A673 (cell line): ENCODE measurements at regions not wholly inside any gene's neighbourhood (a gene's known extent, or its start where the extent isn't known, plus 50 kb on each side); places are given as distances from the start of the nearest gene placed in this dataset.

ENCODE experiments used
- BruUV-seq: library from RNA; stranded (reverse); fragments of 400-500 nt; replicated peaks from 2 replicates; lab custom pipeline; 2021; lab: Mats Ljungman, UMichigan
- CTCF ChIA-PET: fragments of 300-600 bp; sonication (Branson Sonifier 250); formaldehyde crosslinking; loops from one replicate; lab custom pipeline; 2022; ENCODE audit warnings: antibody characterized with exemption; lab: Charles Lee
- POLR2A ChIA-PET: fragments of 300-600 bp; sonication (Branson Sonifier 250); formaldehyde crosslinking; loops from one replicate; lab custom pipeline; 2022; ENCODE audit warnings: antibody characterized with exemption; ENCODE audit not compliant: low non-redundant PET; lab: Charles Lee
- DNase-seq: peaks from one replicate; pipeline ENCODE4 v3.0.0-alpha.2; 2015; ENCODE audit warnings: low spot score
- H3K27ac ChIP-seq: fragments of 200-600 bp; sonication (generic); 2 replicates; pipeline ENCODE4 v1.5.1; 2016; ENCODE audit warnings: mixed run types, low read depth, mild to moderate bottlenecking, mixed read lengths, antibody characterized with exemption, low read length; ENCODE audit not compliant: poor library complexity, severe bottlenecking
- H3K27me3 ChIP-seq: fragments of 200-600 bp; sonication (generic); replicated peaks from 2 replicates; pipeline ENCODE4 v1.6.1; 2017; ENCODE audit warnings: mixed run types, low read depth, mild to moderate bottlenecking, mixed read lengths, antibody characterized with exemption, low read length; ENCODE audit not compliant: insufficient read depth, poor library complexity
- H3K36me3 ChIP-seq: fragments of 200-600 bp; sonication (generic); 2 replicates; pipeline ENCODE4 v1.6.1; 2016; ENCODE audit warnings: mixed run types, mild to moderate bottlenecking, mixed read lengths, antibody characterized with exemption, low read length; ENCODE audit not compliant: insufficient read depth, poor library complexity, severe bottlenecking
- H3K4me1 ChIP-seq: fragments of 200-600 bp; sonication (generic); 2 replicates; pipeline ENCODE4 v1.6.1; 2017; ENCODE audit warnings: mixed run types, mild to moderate bottlenecking, mixed read lengths, antibody characterized with exemption, low read length; ENCODE audit not compliant: insufficient read depth, poor library complexity, severe bottlenecking
- H3K4me3 ChIP-seq: fragments of 200-600 bp; sonication (generic); 2 replicates; pipeline ENCODE4 v1.5.1; 2016; ENCODE audit warnings: low read depth, mixed run types, mild to moderate bottlenecking, mixed read lengths, low read length; ENCODE audit not compliant: poor library complexity, severe bottlenecking
- H3K9me3 ChIP-seq: fragments of 200-600 bp; sonication (generic); 2 replicates; pipeline ENCODE4 v1.6.1; 2016; ENCODE audit warnings: mixed run types, low read depth, mild to moderate bottlenecking, mixed read lengths, antibody characterized with exemption, low read length; ENCODE audit not compliant: poor library complexity, severe bottlenecking
- EZH2 ChIP-seq: fragments of 200-600 bp; sonication (generic); IDR thresholded peaks from 2 replicates; pipeline ENCODE4 v1.6.1; 2017; ENCODE audit warnings: borderline replicate concordance, low read depth, mild to moderate bottlenecking, mixed read lengths, antibody characterized with exemption, low read length; ENCODE audit not compliant: poor library complexity, severe bottlenecking
- intact Hi-C: fragments of 100-400 bp; cut with micrococcal nuclease; formaldehyde crosslinking; loops from one replicate; pipeline ENCODE4 v1.10.0; 2022; ENCODE audit not compliant: unreplicated experiment
- TF ChIP-seq, protein P1 (sequence below): fragments of 300-800, 200-600 bp; sonication (generic); conservative IDR thresholded peaks from 2 replicates; pipeline ENCODE4 v1.5.1; 2017; ENCODE audit warnings: low read depth, mild to moderate bottlenecking, antibody characterized with exemption, low read length, moderate library complexity, mixed read lengths

DNA sequence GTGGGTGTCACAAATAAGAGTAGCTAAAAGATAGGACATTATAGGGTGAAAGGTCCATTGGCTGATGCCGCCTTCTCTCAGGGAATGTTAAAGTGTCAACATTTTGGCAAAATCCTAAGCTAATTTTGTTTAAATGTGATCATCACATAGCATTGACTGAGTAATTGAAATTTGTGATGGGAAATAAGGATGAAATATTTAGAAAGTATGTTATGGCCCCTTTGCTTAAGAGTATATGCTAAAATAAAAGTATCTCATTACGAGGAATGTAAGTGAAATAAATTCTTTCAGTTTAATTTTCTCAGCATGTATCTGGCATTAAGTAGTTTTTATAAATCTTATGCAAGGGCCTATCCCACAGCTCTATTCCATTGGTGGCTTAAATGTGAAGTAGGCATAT lies 229.2 kb downstream of the PRL start:
- DNase-seq: no peak
- TF ChIP-seq, protein P1, sequence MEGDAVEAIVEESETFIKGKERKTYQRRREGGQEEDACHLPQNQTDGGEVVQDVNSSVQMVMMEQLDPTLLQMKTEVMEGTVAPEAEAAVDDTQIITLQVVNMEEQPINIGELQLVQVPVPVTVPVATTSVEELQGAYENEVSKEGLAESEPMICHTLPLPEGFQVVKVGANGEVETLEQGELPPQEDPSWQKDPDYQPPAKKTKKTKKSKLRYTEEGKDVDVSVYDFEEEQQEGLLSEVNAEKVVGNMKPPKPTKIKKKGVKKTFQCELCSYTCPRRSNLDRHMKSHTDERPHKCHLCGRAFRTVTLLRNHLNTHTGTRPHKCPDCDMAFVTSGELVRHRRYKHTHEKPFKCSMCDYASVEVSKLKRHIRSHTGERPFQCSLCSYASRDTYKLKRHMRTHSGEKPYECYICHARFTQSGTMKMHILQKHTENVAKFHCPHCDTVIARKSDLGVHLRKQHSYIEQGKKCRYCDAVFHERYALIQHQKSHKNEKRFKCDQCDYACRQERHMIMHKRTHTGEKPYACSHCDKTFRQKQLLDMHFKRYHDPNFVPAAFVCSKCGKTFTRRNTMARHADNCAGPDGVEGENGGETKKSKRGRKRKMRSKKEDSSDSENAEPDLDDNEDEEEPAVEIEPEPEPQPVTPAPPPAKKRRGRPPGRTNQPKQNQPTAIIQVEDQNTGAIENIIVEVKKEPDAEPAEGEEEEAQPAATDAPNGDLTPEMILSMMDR: no peak
- TF ChIP-seq EZH2: no peak
- no peak overlapping the region for H3K27ac ChIP-seq
- peaks cover under 1% of the 10 kb centered on the region for H3K4me1 ChIP-seq
- H3K27me3 ChIP-seq: no peaks in the 10 kb centered on the region
- H3K9me3 ChIP-seq: no peaks in the 10 kb centered on the region
- intact Hi-C loops: no loop called here
- no peak overlapping the region for H3K4me3 ChIP-seq
- POLR2A ChIA-PET: no interaction called here
- no peaks in the 10 kb centered on the region for H3K36me3 ChIP-seq
- no TSS peak for BruUV-seq
- CTCF ChIA-PET: no interaction called here

DNA sequence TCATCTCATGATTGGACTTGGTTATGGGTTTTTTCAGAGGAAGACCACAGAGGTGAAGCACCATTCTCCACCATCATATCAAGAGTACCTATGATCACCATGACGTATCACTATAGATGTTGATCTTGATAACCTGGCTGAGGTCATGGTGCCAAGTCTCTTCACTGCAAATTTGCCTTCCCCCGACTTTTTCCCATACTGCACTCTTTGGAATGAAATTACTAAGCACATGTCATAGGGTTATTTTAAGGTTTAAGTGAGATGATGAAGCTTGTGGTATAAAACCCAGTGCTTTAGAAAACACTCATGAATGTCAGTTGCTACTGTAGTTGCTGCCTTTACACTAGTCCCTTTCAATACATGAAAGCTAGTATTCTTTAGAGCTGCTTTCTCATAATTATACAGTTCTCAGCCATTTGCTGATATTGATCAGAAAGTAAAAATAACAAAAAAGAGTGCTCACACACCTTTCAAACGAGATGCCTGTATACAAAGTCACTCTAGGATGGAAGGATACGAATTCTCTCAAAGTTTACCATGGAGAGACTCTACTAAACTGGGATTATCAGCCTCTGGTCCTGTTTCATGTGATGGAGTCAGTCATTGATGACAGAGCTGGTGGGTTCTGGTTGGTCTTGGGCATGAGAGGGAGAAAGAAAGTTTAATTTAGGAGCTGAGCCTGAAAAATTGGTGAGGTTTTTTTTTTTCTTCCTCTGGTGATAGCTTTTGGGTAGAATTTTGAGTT lies 228.1 kb downstream of the PRL start:
- DNase-seq: no peak
- H3K4me3 ChIP-seq: no peak overlapping the region
- H3K9me3 ChIP-seq: no peaks in the 10 kb centered on the region
- H3K4me1 ChIP-seq: peaks cover 5% of the 10 kb centered on the region
- no peak overlapping the region for H3K27ac ChIP-seq
- no peaks in the 10 kb centered on the region for H3K27me3 ChIP-seq
- no peak for TF ChIP-seq EZH2
- TF ChIP-seq, protein P1: no peak
- intact Hi-C loops: no loop called here
- H3K36me3 ChIP-seq: no peaks in the 10 kb centered on the region
- CTCF ChIA-PET: no interaction called here
- BruUV-seq: no TSS peak
- POLR2A ChIA-PET: interaction anchor here (0.6 kb wide), 1 partner anchor 298 kb away, joined by 4 read pairs; no protein-coding TSS in a partner anchor

DNA sequence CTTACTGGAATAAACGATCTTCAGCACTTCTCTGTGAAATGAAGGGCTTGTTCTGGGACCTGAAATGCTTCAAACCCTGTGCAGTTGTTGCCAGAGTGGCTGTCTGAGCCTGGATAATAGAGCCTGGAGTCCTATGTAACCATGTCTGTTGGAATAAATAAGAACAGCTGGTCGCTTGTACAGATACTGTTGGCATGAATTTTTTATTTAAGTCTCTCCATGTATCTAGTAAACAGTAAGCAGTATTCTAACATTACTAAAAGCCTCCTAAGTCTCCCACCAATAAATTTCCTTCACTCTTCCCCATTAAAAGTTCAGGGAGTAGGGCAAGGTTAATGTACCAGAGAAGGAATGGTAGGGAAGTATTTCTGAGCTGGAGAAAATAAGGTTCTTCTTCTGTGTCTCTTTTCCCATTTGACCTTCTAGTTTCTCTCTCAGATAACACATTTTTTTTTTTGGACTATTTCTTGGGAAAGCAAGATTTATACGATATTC lies 227.5 kb downstream of the PRL start:
- Histone ChIP-seq H3K9me3 (no peaks in the 10 kb centered on the region), H3K4me1 (peaks cover 5% of the 10 kb centered on the region), H3K27me3 (no peaks in the 10 kb centered on the region), H3K4me3 (no peak overlapping the region), H3K27ac (no peak overlapping the region), H3K36me3 (no peaks in the 10 kb centered on the region)
- intact Hi-C loops: no loop called here
- no TSS peak for BruUV-seq
- ChIA-PET POLR2A (interaction anchor here (0.6 kb wide), 1 partner anchor 19 kb away, joined by 9 read pairs; no protein-coding TSS in a partner anchor), CTCF (no interaction called here)
- DNase-seq: no peak
- TF ChIP-seq EZH2: no peak
- TF ChIP-seq, protein P1: no peak
